SU-DHL-6 (cell line): ENCODE measurements at regions not wholly inside any gene's neighbourhood (a gene's known extent, or its start where the extent isn't known, plus 50 kb on each side); places are given as distances from the start of the nearest gene placed in this dataset.

Experiments used
- CTCF ChIP-seq: fragments of 200-600 bp; sonication (generic); IDR thresholded peaks from one replicate; pipeline ENCODE4 v1.5.1; 2017; ENCODE audit warnings: antibody characterized with exemption, mild to moderate bottlenecking, low read length, moderate library complexity; ENCODE audit not compliant: insufficient read depth, poor library complexity, severe bottlenecking
- EZH2phosphoT487 ChIP-seq: fragments of 200-600 bp; sonication (generic), shearing (Covaris generic); conservative IDR thresholded peaks from 2 replicates; pipeline ENCODE4 v1.6.1; 2018; ENCODE audit warnings: mild to moderate bottlenecking, antibody characterized with exemption, low read length, moderate library complexity, mixed read lengths

GRCh38 chr2:120853306-120854013 is 117.8 kb downstream of the GLI2 start:
- no peak for TF ChIP-seq CTCF
- TF ChIP-seq EZH2phosphoT487, result no peak
